ENCODE measurements at regions not wholly inside any gene's neighbourhood (a gene's known extent, or its start where the extent isn't known, plus 50 kb on each side); places are given as distances from the start of the nearest gene placed in this dataset.

DNA sequence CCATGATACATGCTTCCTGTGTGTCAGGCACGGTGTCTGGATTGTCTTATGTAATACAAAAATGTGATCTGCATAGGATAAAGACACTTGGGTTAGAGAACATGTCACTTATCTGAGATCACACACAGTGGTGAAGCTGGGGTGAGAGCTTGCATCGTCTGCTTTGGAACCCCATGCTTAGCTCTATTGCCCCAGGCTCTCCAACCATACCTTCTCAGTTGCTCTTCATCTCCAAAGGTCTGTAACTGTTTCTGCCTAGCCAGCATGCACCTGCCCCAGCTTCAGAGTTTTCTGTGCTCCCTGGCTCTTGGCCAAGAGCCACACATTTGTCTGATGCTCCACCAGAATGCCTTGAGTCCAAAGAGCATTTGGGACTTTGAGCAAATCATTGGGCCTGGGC, 93.9 kb upstream of the COG2 start:
- TF ChIP-seq, protein P1, sequence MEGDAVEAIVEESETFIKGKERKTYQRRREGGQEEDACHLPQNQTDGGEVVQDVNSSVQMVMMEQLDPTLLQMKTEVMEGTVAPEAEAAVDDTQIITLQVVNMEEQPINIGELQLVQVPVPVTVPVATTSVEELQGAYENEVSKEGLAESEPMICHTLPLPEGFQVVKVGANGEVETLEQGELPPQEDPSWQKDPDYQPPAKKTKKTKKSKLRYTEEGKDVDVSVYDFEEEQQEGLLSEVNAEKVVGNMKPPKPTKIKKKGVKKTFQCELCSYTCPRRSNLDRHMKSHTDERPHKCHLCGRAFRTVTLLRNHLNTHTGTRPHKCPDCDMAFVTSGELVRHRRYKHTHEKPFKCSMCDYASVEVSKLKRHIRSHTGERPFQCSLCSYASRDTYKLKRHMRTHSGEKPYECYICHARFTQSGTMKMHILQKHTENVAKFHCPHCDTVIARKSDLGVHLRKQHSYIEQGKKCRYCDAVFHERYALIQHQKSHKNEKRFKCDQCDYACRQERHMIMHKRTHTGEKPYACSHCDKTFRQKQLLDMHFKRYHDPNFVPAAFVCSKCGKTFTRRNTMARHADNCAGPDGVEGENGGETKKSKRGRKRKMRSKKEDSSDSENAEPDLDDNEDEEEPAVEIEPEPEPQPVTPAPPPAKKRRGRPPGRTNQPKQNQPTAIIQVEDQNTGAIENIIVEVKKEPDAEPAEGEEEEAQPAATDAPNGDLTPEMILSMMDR (IDR thresholded peaks at IDR 0.05; ENCODE audit: low read depth, low read length): no peak
- DNase-seq (ENCODE audit: extremely low read depth, low read depth): no peak

DNA sequence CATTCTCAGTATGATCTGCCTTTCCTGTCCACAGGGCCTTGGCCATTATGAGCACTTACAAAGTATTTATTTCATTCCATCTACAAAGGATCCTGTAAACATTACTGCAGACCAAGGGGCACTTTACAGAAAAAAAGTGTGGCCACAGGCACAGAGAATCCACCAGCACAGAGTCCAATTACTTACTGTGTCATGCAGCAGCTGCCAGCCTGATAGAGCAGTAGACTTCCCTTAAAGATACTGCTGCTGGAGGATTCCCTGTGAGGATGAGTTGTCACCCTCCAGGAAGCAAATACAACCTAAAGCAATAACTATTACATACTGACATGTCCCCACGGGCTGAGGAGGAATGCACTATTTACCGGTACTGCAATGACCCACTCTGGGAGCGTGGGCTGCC, 97.1 kb upstream of the COG2 start:
- DNase-seq (ENCODE audit: extremely low read depth, low read depth): no peak
- TF ChIP-seq, protein P1 (IDR thresholded peaks at IDR 0.05; ENCODE audit: low read depth, low read length): no peak

DNA sequence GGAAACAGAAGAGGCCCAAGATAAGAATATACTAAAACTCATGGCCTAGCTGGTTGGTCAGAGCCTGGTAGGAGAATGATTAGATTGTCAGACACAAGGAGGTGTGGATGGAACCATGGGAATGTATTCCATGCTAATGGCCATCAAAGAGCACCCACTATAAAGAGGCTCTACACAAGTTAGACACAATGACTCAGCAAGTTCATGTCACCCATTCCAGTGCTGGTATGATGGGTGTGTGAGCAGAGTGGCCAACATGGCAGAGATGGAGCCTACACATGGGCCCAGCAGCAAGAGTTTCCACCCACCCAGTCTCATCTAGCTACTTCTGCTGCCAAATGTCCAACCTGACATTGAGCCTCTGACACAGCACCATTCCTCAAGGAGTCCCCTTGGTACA, 97.5 kb upstream of the COG2 start:
- no peak for DNase-seq (ENCODE audit: extremely low read depth, low read depth)

DNA sequence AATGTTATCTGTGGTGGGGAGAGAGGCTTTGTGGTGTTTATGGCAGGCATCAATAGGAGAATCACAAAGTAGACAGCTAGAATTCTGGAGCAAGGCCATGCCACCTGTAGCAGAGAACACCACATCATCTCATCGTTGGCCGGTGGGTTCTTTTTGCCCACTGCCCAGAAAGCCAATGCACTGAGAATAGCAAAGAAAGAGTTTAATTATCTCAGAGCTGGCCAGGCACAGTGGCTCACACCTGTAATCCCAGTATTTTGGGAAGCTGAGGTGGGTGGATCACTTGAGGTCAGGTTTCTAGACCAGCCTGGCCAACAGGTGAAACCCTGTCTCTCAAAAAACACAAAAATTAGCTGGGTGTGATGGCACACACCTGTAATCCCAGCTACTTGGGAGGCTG, 99.2 kb upstream of the COG2 start:
- TF ChIP-seq, protein P1 (IDR thresholded peaks at IDR 0.05; ENCODE audit: low read depth, low read length): no peak
- DNase-seq (ENCODE audit: extremely low read depth, low read depth): no peak

More for the DNA sequence above, 97.5 kb upstream of the COG2 start:
- TF ChIP-seq, protein P1 (IDR thresholded peaks at IDR 0.05; ENCODE audit: low read depth, low read length): no peak

DNA sequence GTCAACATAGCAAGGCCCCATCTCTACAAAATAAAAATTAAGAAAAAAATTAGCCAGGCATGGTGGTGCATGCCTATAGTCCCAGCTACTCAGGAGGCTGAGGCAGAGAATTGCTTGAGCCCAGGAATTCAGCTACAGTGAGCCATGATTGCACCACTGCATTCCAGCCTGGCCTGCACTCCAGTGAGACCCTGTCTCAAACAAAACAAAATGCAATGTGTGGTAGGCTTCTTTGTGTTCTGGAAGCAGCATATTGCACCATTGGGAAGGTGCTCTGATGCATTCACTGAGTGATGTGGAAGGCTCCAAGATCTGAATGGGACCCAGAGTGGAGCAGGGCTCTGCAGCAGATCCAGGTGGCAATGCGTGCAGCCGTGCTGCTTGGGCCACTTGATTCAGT, 99.6 kb upstream of the COG2 start:
- DNase-seq (ENCODE audit: extremely low read depth, low read depth): no peak
- TF ChIP-seq, protein P1 (IDR thresholded peaks at IDR 0.05; ENCODE audit: low read depth, low read length): no peak

DNA sequence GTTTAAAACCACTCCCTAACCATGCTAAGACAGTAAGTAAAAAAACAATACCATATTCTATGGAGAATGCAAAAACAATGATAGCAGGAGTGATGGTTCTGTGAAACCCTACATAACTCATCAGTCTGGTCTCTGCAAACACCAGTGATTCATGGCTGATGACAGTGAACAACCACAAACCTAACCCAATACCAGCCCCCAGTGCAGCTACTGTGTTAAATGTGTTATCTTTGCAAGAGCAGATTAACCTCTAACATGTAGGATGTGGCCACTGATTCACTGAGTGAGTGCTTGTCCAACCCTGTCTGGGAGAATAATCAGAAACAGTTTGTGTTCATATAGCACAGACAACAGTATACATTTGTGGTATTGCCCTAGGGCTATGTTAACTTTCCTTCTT, 100.2 kb upstream of the COG2 start:
- no peak for DNase-seq (ENCODE audit: extremely low read depth, low read depth)
- TF ChIP-seq, protein P1 (IDR thresholded peaks at IDR 0.05; ENCODE audit: low read depth, low read length): no peak

DNA sequence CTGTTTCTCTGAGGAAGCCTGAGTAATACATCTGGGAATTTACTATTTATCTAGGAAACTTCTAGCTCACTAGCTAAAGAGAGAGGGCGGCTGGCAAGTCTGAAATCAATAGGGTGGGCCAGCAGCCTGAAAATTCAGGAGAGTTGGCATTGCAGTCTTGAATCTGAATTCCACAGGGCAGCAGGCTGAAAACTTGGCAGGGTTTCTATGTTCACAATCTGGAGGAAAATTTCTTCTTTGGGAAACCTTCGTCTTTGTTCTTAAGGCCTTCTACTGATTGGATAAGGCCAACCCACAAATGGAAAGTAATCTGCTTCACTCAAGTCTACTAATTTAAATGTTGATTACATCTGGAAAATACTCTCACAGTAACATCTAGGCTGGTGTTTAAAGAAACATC, 101.0 kb upstream of the COG2 start:
- TF ChIP-seq, protein P1 (IDR thresholded peaks at IDR 0.05; ENCODE audit: low read depth, low read length): no peak
- DNase-seq (ENCODE audit: extremely low read depth, low read depth): no peak

All from AG09319 (cell line).